Neural crest cell (in vitro differentiated cells): ENCODE measurements at regions not wholly inside any gene's neighbourhood (a gene's known extent, or its start where the extent isn't known, plus 50 kb on each side); places are given as distances from the start of the nearest gene placed in this dataset.

Experiments used
- DNase-seq: peaks from one replicate; pipeline ENCODE4 v3.0.0; 2021; ENCODE audit warnings: low read depth, mixed read lengths, low spot score
- H3K27ac Mint-ChIP-seq: one replicate; pipeline ENCODE4 v1.8.0; 2021; ENCODE audit warnings: mild to moderate bottlenecking, mixed read lengths; ENCODE audit not compliant: unreplicated experiment
- H3K27me3 Mint-ChIP-seq: 2 replicates; pipeline ENCODE4 v1.8.0; 2021; ENCODE audit warnings: low read depth, mild to moderate bottlenecking, mixed read lengths
- H3K36me3 Mint-ChIP-seq: 2 replicates; pipeline ENCODE4 v1.8.0; 2021; ENCODE audit warnings: low read depth, mild to moderate bottlenecking, mixed read lengths
- H3K4me1 Mint-ChIP-seq: 2 replicates; pipeline ENCODE4 v1.8.0; 2021; ENCODE audit warnings: mixed read lengths
- H3K4me3 Mint-ChIP-seq: one replicate; pipeline ENCODE4 v1.8.0; 2021; ENCODE audit warnings: mild to moderate bottlenecking, mixed read lengths
- H3K9me3 Mint-ChIP-seq: 2 replicates; pipeline ENCODE4 v1.8.0; 2021; ENCODE audit warnings: mixed read lengths
- CTCF ChIP-seq: fragments of 200-600 bp; sonication (generic); conservative IDR thresholded peaks from 2 replicates; pipeline ENCODE4 v1.5.0; 2021; ENCODE audit warnings: antibody characterized with exemption, mild to moderate bottlenecking

- Mint-ChIP-seq H3K27me3 (peaks cover 17% of the 10 kb centered on the region), H3K9me3 (no peaks in the 10 kb centered on the region), H3K27ac (peak overlapping the region; percentile 90), H3K4me1 (peaks cover 37% of the 10 kb centered on the region), H3K36me3 (peaks cover 6% of the 10 kb centered on the region), H3K4me3 (peak overlapping the region; percentile 91)
- TF ChIP-seq CTCF = no peak
- DNase-seq = peak; percentile 55
Measured at GRCh38 chrX:40154853-40155588, 57.3 kb upstream of the BCOR start.

DNA sequence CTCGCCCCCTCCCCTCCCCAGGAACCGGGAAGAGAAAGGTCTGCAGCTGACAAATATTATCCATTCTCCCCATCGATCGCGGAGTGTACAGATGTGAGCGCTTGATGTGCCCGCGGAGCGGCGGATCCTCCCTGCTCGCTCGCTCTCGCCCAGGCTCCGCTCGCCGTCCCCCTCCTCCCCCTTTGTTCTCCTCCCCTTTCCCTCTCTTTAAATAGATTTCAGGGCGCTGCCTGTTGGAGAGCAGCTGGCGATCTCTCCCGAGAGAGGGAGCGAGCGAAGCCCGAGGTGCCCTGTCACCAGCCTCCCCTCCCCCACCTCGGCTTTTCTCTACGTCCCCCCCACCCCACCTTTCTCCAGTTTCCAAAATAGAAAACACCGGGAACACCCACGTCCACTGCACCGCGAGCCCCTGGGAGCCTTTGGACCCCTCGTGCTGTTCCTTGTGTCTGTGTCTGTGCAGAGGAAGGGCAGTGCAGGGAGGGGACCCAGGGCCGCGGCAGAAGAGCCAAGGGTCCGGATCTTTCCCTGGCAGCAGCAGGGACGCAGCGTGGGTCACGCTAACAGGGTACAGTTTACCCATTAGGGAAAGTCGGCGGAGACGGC is 56.6 kb upstream of the BCOR start:
- Mint-ChIP-seq H3K9me3 (no peaks in the 10 kb centered on the region), H3K27me3 (peaks cover 16% of the 10 kb centered on the region)

GRCh38 chrX:40153345-40154249 is 55.8 kb upstream of the BCOR start:
- TF ChIP-seq CTCF = peak; percentile 35
- Mint-ChIP-seq H3K4me3 (peak overlapping the region; percentile 83), H3K27ac (peak overlapping the region; percentile 43), H3K27me3 (peaks cover 20% of the 10 kb centered on the region), H3K4me1 (peaks cover 44% of the 10 kb centered on the region), H3K36me3 (peaks cover 4% of the 10 kb centered on the region), H3K9me3 (no peaks in the 10 kb centered on the region)
- DNase-seq = peak; percentile 46

More for the DNA sequence above, 56.6 kb upstream of the BCOR start:
- H3K36me3 Mint-ChIP-seq = peaks cover 4% of the 10 kb centered on the region
- H3K27ac Mint-ChIP-seq = peak overlapping the region; percentile 78
- peaks cover 39% of the 10 kb centered on the region for H3K4me1 Mint-ChIP-seq
- DNase-seq = peak; percentile 41
- peak; percentile 3 for TF ChIP-seq CTCF
- H3K4me3 Mint-ChIP-seq = peak overlapping the region; percentile 91

DNA sequence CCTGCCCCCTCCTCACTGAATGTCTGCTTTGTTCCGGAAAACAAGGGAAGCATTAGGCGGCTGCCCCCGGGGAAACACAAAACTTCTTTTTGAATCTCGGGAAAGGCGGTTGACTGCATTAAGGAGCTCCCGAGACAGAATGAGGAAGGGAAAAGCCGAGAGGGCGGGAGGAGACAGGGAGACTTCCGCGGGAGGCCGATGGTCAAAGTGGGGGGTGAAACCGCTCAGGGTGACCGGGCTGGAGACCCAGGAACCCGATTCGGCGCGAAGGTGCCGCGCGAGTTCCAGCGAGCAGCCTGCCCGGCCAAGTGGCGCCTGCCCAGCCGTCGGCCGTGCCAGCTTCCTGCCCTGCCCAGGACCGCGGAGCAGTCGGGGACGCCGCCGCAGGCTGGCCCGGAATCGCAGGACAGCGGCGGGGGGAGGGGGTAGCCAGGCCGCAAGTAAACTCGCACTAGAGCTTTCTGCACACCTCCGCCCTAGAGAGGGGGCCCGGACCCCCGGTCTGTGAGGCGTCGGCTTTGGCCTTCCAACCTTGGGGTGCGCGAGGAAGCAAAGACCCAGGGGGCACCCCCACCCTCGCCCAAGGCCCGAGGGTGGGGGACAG is 55.1 kb upstream of the BCOR start:
- peak overlapping the region; percentile 43 for H3K27ac Mint-ChIP-seq
- H3K36me3 Mint-ChIP-seq = peaks cover 4% of the 10 kb centered on the region

More for the DNA sequence above, 55.1 kb upstream of the BCOR start:
- H3K27me3 Mint-ChIP-seq = peaks cover 22% of the 10 kb centered on the region
- H3K4me3 Mint-ChIP-seq = peak overlapping the region; percentile 83
- peaks cover 47% of the 10 kb centered on the region for H3K4me1 Mint-ChIP-seq
- TF ChIP-seq CTCF = no peak
- peak; percentile 30 for DNase-seq
- H3K9me3 Mint-ChIP-seq = no peaks in the 10 kb centered on the region
